HG03378 (cell line): ENCODE measurements at regions not wholly inside any gene's neighbourhood (a gene's known extent, or its start where the extent isn't known, plus 50 kb on each side); places are given as distances from the start of the nearest gene placed in this dataset.

ENCODE experiments used
- ATAC-seq: cut with Tn5 transposase; IDR thresholded peaks from one replicate; pipeline ENCODE4 v1.9.1; 2021; ENCODE audit warnings: mild to moderate bottlenecking, moderate library complexity; ENCODE audit not compliant: unreplicated experiment

DNA sequence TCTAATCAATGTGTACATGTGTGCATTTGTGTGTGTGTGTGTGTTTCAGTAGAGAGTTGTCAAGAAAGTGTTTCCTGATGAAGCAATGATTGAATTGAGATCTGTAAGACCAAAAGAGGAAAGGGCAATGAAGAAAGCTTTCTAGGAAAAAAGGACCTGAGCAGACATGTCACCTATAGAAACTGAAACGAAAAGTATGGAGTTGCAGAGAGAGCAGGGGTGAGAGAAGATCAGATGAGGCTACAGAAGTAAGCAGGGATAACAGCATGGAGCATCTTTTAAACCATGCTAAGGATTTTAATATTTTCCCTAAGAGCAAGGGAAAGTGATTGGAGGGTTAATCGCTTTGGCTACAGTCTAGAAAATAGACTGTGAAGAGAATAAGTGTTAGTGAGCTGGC lies 1459.4 kb upstream of the TENM4 start:
- ATAC-seq, result no peak

DNA sequence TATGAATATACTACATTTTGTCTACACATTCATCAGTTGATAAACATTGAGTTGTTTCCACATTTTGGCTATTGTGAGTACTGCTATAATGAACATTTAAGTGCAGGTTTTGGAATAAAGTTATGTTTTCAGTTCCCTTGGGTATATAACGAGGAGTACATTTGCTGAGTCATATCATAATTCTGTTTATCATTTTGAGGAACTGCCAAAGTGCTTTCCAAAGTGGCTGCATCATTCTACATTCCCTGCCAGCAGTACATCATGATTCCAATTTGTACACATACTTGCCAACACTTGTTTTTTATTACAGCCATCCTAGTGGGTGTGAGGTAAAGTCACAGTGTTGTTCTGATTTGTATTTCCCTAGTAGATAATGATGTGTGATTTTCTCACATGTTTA lies 1458.6 kb upstream of the TENM4 start:
- ATAC-seq, result peak; percentile 71

GRCh38 chr11:80898910-80899309 lies 1458.1 kb upstream of the TENM4 start:
- peak; percentile 35 for ATAC-seq

GRCh38 chr11:80886684-80887083 lies 1445.9 kb upstream of the TENM4 start:
- no peak for ATAC-seq

- no peak for ATAC-seq
Observed at GRCh38 chr11:80873310-80873999, 1432.6 kb upstream of the TENM4 start.

DNA sequence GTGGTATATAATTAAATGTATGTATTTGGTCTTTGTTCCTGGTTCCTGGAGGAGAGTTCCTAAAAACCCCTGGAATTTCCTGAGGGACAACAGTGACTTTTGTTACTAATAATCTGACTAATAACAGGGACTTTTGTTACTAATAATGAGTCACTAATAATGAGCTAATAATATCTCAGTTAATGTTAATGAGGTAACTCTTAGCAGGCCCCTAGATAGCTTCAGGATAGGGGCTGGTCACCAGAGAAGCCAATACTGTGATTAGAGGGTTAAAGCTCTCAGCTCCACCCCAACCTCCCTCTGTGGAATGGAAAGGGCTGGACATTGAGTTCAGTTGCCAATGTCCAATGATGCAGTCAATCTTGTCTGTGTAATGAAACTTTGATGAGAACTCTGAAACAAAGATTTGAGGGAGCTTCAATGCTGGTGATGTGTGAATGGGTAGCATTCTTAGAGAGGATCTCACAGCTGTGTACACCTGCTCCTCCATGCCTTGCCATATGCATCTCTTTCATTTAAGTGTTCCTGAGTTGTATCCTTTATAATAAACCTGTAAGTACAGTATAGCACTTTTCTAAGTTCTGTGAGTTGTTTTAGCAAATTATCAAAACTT lies 1431.4 kb upstream of the TENM4 start:
- ATAC-seq, result no peak

- no peak for ATAC-seq
Observed at GRCh38 chr11:80868831-80869230, 1428.0 kb upstream of the TENM4 start.

DNA sequence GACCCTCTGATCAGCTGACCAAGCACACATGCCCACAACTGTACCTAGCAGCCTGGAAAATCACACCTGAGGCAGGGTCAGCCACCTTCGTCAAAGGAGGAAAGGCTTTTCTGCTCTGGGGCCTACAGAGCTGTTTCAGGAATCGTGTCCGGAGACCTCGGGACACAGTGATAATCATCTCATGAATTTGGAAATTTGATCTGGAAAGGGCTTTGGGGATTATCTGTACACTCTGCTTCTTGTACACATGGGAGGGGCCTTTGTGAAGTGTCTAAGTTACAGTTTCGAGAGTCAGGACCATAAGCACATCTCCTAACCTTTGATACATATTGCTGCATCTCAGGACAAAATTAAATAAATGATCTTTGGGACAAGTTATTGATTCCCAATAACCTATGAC lies 1421.2 kb upstream of the TENM4 start:
- no peak for ATAC-seq

DNA sequence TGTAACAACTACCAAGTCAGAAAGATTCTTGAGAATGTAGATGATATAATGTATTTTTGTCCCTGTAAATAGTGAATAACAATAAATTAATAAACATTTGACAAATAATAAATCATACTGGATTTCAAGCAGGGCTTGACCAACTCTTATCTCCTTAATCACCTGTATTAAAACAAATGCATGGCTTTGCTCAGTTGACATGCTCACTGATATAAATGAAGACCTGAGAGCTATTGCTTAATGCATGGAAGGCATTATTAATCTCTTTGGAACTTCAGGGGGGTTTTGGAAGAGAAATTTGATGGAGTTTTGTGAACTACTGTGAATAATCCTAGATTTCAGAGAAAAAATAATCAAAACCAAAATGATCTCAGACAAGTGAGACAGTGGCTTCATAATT lies 1420.4 kb upstream of the TENM4 start:
- ATAC-seq, result no peak

DNA sequence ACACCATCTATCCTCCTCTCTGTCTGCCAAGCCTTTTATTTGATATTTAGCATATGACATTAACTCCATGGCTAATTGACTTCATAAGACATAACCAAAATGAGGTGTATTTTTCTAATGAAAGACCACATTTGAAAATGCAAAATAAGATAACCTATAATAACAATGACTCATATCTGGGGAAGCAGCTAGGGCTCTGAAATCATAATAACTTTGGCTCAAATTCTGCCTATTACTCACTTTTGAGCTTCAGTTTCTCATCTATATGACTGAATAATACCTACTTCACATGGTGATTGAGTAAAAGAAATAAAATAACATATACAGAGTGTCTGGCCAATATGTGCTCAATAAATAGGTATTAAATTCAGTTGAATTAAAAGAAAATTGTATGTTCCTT lies 1419.8 kb upstream of the TENM4 start:
- no peak for ATAC-seq

DNA sequence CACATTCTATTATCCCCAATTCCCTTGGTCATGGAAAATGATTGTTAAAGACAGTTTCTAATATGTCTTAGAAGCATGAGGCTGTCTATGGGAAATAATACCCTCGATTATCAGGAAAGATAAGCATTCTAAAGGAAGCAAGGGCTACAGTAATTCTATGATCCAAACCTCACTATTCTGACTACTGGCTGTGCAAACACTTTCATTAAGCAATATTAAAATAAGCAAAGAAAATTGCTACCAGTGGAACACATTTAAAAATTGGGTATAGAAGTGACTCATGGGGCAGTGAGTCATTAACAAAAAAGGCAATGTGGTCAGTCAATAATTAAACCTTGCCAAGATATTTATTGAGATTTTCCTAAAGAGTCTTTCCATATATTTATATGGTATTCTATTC lies 1415.2 kb upstream of the TENM4 start:
- ATAC-seq, result peak; percentile 79

- ATAC-seq, result no peak
Observed at GRCh38 chr11:80855426-80855825, 1414.6 kb upstream of the TENM4 start.

- peak; percentile 58 for ATAC-seq
Observed at GRCh38 chr11:80849253-80849652, 1408.4 kb upstream of the TENM4 start.

DNA sequence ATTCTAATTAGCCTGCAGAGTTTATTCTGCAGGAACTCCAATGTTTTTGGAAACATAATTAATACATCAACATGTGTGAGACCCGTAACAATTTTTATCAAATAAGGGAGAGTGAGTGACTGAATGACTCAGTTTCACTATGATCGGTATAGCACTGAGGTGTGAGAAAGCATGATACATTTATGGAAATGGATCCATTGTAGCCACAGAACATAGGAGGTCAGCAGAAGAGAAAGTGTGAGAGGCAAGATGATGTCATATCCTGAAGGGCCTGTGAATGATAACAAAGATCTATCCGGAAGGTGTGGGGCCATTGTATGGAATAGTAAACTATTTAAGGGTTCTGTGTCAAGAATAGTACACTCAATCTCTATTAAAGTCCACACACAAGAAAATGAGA lies 1406.1 kb upstream of the TENM4 start:
- peak; percentile 98 for ATAC-seq

- no peak for ATAC-seq
Observed at GRCh38 chr11:80846442-80846841, 1405.6 kb upstream of the TENM4 start.

DNA sequence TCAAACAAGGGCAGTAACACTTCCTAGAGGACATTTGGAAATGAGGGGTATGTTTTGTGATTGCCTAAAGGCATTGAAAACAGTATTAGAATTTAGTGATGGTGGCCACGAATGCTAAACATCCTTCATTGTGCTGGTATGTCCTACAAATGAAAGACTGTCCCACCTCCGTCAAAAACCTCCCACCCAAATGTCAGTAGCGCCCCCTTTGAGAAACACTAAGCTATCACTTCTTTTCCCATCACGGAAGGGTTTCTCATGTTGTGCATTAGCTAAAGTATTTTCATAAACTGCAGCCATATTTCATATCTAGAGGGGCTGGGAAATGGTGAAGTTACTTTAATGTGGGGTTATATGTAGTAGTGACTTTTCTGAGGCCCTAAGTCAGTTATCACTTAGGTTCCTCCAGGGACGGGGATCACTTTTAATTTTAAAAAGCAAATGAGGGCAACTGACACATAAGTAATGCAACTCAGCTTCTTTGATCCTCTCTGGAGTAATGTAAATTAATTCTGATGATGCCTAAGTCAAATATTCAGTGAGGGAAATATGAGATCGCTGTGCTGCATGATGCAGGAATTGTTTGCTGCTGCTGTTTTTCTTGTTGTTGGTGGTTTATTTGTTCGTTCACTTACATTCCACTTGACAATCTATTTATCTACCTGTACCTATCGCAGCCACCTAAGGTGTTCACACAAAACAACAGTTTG lies 1403.4 kb upstream of the TENM4 start:
- no peak for ATAC-seq

GRCh38 chr11:80843266-80843974 lies 1402.6 kb upstream of the TENM4 start:
- peak; percentile 49 for ATAC-seq

DNA sequence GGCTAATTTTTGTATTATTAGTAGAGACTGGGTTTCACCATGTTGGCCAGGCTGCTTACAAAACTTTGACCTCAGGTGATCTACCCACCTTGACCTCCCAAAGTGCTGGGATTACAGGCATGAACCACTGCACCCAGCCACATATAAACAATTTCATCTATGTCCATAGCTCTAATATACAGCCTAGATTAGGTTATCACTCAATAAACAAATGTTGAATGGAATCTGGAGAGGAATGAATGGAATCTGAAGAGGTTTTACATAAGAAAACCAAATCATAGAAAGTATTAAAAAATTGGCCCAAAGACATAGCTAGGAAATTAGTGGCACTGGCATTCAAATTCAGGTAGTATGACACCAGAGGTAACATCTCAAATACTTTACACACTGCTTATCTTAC lies 1401.4 kb upstream of the TENM4 start:
- no peak for ATAC-seq

DNA sequence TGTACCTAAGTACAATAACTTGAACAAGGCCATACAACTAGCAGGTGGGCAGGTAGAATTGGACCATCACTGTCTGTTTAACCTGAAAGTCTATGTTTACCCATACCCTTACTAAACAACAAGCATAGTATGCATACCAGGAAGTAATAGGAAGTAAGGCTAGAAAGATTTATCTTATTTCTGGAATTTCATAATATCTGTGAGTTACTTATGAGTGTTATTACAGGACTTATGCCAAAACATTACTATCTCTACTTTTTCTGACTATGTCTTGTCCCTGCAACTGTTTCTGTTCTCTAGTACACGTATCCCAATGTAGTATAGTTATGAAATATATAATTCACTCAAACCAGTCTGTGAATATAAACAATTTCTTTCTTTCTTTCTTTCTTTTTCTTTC lies 1400.8 kb upstream of the TENM4 start:
- ATAC-seq, result no peak

DNA sequence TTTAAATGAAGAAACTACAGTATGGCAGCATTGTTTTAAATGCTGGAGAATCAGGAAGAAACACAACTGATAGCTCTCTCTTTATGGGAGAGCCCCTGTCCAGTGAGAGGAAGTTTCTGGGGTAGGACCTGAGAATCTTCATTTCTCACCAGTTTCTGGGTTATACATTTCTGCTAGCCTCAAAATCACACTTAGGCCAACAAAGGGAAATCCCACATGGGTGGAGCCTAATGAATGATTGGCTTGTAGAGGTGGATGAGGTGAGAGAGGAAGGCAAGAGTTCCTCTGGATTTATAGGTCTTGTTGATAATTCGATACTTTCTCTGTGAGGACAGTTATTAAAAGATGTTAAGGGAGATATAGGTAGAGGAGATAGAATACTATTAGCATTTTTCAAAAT lies 1397.3 kb upstream of the TENM4 start:
- ATAC-seq, result peak; percentile 92

DNA sequence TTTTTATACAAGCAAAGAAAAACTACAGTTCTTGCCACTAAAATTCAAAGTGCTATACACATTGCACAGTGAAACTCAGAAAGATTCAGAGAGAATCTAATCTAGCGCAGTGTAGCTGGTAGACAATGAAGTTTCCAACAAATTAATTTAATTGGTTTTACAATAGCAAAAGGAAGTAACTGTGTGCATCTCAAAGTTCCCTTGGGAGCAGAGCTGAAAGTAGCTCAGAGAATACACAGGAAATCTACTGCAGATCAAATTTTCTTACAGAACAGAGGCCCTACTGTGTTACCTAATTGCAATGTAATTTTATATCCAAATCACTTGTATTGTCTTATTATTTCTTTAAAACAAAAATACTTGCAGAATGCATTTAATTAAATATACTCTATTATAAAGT lies 1396.2 kb upstream of the TENM4 start:
- ATAC-seq, result no peak

GRCh38 chr11:80831374-80831773 lies 1390.5 kb upstream of the TENM4 start:
- no peak for ATAC-seq
